Pancreas (tissue), 10 donors: ENCODE measurements at regions not wholly inside any gene's neighbourhood (a gene's known extent, or its start where the extent isn't known, plus 50 kb on each side); places are given as distances from the start of the nearest gene placed in this dataset.
"Not testable (repeated sequence)": the region's sequence is repeated elsewhere in the genome, so short reads cannot be mapped to it uniquely, and the experiment has no call there.

Source experiments
- ATAC-seq, 4 donors: fragments of 200-7000 bp; cut with Tn5 transposase; one replicate each; pipeline versions ENCODE4 v1.8.0 to v1.9.1; 2020; ENCODE audit warnings: mild to moderate bottlenecking in 4 of 4, moderate library complexity in 4 of 4
- DNase-seq, 6 donors: peaks; one replicate each; pipeline ENCODE4 v3.0.0-alpha.2; 2020
- FAIRE-seq: peaks from 2 replicates; lab custom pipeline; 2012; peaks lifted over from hg19 to GRCh38; lab: Jason Lieb, UNC
- H3K27ac ChIP-seq, 4 donors: fragments of 200-600 bp; sonication (generic); 1 replicate in 3 of 4; 2 replicates in 1 of 4; pipeline versions ENCODE4 v1.5.0 to v1.8.0; 2020
- H3K27me3 ChIP-seq, 4 donors: fragments of 200-600 bp; one replicate each; pipeline ENCODE4 v1.8.0; 2021
- H3K36me3 ChIP-seq, 3 donors: fragments of 200-600 bp; sonication (generic) in 1 of 3; one replicate each; pipeline versions ENCODE4 v1.5.0 to v1.8.0; 2020 to 2021
- H3K4me1 ChIP-seq, 3 donors: fragments of 200-600 bp; one replicate each; pipeline ENCODE4 v1.8.0; 2021
- H3K4me3 ChIP-seq, 4 donors: fragments of 200-600 bp; sonication (generic) in 2 of 4; one replicate each; pipeline versions ENCODE4 v1.5.0 to v1.8.0; 2020 to 2021
- H3K9me3 ChIP-seq, 4 donors: fragments of 200-600 bp; one replicate each; pipeline ENCODE4 v1.8.0; 2021
- WGBS, 2 donors: extraction: QIAGEN DNeasy Blood & Tissue Kit; methylation state at CpG; one replicate each; pipeline ENCODE4 v1.1.7; 2013; 5-methylcytosine and 5-hydroxymethylcytosine counted together
- intact Hi-C, 3 donors: fragments of 100-400 bp; cut with DNase I; formaldehyde crosslinking; loops; one replicate each; pipeline versions ENCODE4 v1.11.1 to v1.14.2; 2022
- TF ChIP-seq, protein P1 (sequence below), 4 donors: fragments of 200-600 bp; sonication (generic) in 3 of 4; IDR thresholded peaks; one replicate each; pipeline versions ENCODE4 v1.5.0 to v1.8.0; 2021; ENCODE audit warnings: antibody characterized with exemption in 4 of 4
- donor health status: healthy with polysubstance abuse.
- donor health status: DM: no; HTN: no; CAD: no; lungs with moderate emphysema.
- donor health status: DM: no; HTN: no; CAD: no.
- donor health status: control.
- donor health status: control.
- donor health status: Bipolar disorder and iron deficiency.
- donor health status: DM: yes; HTN: yes; CAD: no.
- donor health status: DM: no; HTN: no; CAD: no.
- donor health status: DM: no; HTN: no; CAD: no.
- donor health status: DM: yes; HTN: yes; CAD: no.

DNA sequence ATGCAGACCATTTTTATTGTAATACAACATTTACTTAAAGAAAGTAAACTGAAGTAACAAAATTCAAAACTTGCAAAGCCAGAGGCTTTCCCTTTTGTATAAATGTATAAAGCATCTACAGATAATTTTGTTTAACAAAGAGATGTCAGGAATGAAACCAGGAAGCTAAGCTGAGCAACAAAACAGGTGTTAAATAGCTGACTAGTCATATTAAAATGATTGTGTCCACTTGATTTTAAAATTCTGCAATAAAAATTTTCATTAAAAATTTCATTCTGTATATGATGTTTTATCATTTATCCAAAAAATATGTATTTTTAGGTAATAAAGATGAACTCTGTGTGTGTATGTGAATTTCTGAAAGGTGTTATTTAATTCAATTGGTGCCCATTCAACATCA lies 72.0 kb upstream of the TRAM1L1 start:
- TF ChIP-seq, protein P1, sequence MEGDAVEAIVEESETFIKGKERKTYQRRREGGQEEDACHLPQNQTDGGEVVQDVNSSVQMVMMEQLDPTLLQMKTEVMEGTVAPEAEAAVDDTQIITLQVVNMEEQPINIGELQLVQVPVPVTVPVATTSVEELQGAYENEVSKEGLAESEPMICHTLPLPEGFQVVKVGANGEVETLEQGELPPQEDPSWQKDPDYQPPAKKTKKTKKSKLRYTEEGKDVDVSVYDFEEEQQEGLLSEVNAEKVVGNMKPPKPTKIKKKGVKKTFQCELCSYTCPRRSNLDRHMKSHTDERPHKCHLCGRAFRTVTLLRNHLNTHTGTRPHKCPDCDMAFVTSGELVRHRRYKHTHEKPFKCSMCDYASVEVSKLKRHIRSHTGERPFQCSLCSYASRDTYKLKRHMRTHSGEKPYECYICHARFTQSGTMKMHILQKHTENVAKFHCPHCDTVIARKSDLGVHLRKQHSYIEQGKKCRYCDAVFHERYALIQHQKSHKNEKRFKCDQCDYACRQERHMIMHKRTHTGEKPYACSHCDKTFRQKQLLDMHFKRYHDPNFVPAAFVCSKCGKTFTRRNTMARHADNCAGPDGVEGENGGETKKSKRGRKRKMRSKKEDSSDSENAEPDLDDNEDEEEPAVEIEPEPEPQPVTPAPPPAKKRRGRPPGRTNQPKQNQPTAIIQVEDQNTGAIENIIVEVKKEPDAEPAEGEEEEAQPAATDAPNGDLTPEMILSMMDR (IDR thresholded peaks at IDR 0.05): no peak
- Histone ChIP-seq H3K36me3 (no peaks in the 10 kb centered on the region), H3K4me3 (no peak overlapping the region), H3K27me3 (no peaks in the 10 kb centered on the region), H3K4me1 (no peaks in the 10 kb centered on the region), H3K9me3 (no peaks in the 10 kb centered on the region), H3K27ac (no peak overlapping the region)
- intact Hi-C loops: no loop called here
- DNase-seq (no peak), ATAC-seq (no peak), FAIRE-seq (no peak)

DNA sequence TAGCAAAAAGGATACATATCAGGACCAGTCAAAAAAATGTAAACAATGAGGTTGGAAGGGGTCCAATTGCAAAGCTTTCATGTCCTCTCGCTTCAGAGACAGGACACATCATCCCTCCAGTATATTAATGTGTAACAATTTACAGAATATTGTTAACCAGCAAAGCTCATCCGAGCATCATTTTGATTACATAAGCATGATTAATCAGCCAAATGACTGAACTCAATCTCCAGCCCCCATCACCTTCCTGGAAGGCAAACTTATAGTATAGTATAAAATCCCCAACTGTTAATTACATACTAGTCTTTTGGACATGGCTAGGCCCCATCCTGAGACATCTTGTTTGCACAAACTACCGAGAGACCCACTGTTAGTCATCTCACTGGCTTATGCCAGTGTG lies 77.6 kb upstream of the TRAM1L1 start:
- 66 to 71% methylated on average over 3 of the region's 3 CpGs for WGBS, 2 donors
- Histone ChIP-seq H3K9me3 (no peaks in the 10 kb centered on the region), H3K4me3 (no peak overlapping the region), H3K27me3 (no peaks in the 10 kb centered on the region), H3K27ac (no peak overlapping the region), H3K4me1 (no peaks in the 10 kb centered on the region), H3K36me3 (no peaks in the 10 kb centered on the region)
- no peak for ATAC-seq
- no peak for FAIRE-seq
- intact Hi-C loops: no loop called here
- TF ChIP-seq, protein P1 (IDR thresholded peaks at IDR 0.05): no peak
- no peak for DNase-seq

DNA sequence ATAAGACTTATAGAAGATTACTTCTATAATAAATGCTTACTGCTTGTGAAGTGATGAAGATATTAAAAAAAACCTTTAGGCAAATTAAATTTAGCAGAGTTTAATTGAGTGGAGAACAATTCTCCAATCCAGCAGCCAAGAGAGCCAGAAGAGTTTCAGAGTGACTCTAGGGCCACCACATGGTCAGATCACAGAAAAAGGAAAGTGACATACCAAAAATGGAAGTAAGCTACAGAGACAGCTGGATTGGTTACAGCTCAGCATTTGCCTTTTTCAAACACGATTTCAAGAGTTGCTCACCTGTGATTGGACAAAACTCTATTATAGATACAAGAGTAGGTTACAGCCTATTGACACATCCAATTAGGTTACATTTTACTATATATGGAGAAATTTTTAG lies 79.0 kb upstream of the TRAM1L1 start:
- WGBS, 2 donors: 23 to 38% methylated on average over 1 of the region's 1 CpG
- H3K4me3 ChIP-seq: no peak overlapping the region
- TF ChIP-seq, protein P1 (IDR thresholded peaks at IDR 0.05): no peak
- ATAC-seq (no peak), DNase-seq (no peak), FAIRE-seq (no peak)
- intact Hi-C loops: no loop called here
- H3K27me3 ChIP-seq: no peaks in the 10 kb centered on the region
- H3K4me1 ChIP-seq: no peaks in the 10 kb centered on the region
- no peaks in the 10 kb centered on the region for H3K9me3 ChIP-seq
- no peak overlapping the region for H3K27ac ChIP-seq
- H3K36me3 ChIP-seq: no peaks in the 10 kb centered on the region

DNA sequence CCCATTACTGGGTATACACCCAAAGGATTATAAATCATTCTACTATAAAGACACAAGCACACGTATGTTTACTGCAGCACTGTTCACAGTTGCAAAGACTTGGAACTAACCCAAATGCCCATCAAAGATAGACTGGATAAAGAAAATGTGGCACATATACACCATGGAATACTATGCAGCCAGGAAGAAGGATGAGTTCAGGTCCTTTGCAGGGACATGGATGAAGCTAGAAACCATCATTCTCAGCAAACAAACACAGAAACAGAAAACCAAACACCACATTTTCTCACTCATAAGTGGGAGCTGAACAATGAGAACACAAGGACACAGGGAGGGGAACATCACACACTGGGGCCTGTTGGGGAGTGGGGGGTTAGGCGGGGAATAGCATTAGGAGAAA lies 90.0 kb upstream of the TRAM1L1 start:
- H3K27ac ChIP-seq, H3K9me3 ChIP-seq, FAIRE-seq, DNase-seq, H3K4me3 ChIP-seq, H3K36me3 ChIP-seq, ATAC-seq, H3K4me1 ChIP-seq, intact Hi-C loops, H3K27me3 ChIP-seq: not testable (repeated sequence)
- 58 to 70% methylated on average over 2 of the region's 2 CpGs for WGBS, 2 donors

DNA sequence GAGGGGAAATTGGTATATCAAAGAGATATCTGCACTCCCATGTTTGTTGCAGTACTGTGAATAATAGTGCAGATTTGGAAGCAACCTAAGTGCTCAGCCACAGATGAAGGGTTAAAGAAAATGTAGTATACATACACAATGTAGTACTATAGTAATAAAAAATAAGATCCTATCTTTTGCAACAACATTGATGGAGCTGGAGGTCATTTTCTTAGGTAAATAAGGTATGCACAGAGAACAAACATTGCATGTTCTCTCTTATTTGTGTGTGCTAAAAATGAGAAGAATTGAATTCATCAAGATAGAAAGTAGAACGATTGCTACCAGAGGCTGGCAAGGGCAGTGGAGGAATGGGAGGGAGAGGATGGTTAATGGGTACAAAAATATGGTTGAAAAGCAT lies 117.9 kb upstream of the TRAM1L1 start:
- no peak overlapping the region for H3K27ac ChIP-seq
- no peaks in the 10 kb centered on the region for H3K36me3 ChIP-seq
- FAIRE-seq (no peak), DNase-seq (no peak), ATAC-seq (no peak)
- intact Hi-C loops: no loop called here
- H3K9me3 ChIP-seq: no peaks in the 10 kb centered on the region
- no peaks in the 10 kb centered on the region for H3K4me1 ChIP-seq
- no peak overlapping the region for H3K4me3 ChIP-seq
- TF ChIP-seq, protein P1 (IDR thresholded peaks at IDR 0.05): no peak
- WGBS, 2 donors: 24 to 42% methylated on average over 1 of the region's 1 CpG
- no peaks in the 10 kb centered on the region for H3K27me3 ChIP-seq

DNA sequence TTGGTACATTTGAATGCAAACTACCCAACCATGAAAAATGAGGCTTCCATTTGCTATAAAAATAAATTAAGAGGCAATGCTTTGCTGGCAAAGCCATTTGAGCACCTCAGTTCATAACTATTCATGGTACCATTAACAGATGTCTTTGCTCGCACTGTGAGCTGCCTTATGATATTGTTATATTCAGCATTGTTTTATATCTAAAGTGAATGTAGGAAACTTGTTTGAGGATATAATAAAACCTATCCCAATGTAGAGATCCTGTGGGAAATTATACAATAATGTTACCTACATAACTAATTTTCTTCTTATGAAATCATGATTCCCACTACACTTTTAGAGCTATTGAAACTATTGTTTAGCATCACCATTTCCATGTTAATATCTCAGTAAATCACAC lies 125.2 kb upstream of the TRAM1L1 start:
- intact Hi-C loops: no loop called here
- TF ChIP-seq, protein P1 (IDR thresholded peaks at IDR 0.05): no peak
- H3K36me3 ChIP-seq: no peaks in the 10 kb centered on the region
- no peak overlapping the region for H3K27ac ChIP-seq
- no peak overlapping the region for H3K4me3 ChIP-seq
- FAIRE-seq (no peak), DNase-seq (no peak), ATAC-seq (no peak)
- H3K9me3 ChIP-seq: no peaks in the 10 kb centered on the region
- no peaks in the 10 kb centered on the region for H3K4me1 ChIP-seq
- no peaks in the 10 kb centered on the region for H3K27me3 ChIP-seq
- 80 to 90% methylated on average over 1 of the region's 1 CpG for WGBS, 2 donors
